Activated CD4-positive, alpha-beta T cell treated with anti-CD3 and anti-CD28 coated beads, Interleukin-10, Interleukin-2, amounts not matched to agents 100 ng/mL and 50 ng/mL, durations not matched to agents 16 hours and 8 hours (primary cell): ENCODE measurements at regions not wholly inside any gene's neighbourhood (a gene's known extent, or its start where the extent isn't known, plus 50 kb on each side); places are given as distances from the start of the nearest gene placed in this dataset.

Experiments
- DNase-seq: peaks from one replicate; pipeline ENCODE4 v3.0.0-alpha.2; 2020

GRCh38 chr17:53891726-53892125 lies 69.0 kb downstream of the KIF2B start:
- DNase-seq: no peak

- no peak for DNase-seq
Measured at GRCh38 chr17:53892222-53892621, 69.5 kb downstream of the KIF2B start.

DNA sequence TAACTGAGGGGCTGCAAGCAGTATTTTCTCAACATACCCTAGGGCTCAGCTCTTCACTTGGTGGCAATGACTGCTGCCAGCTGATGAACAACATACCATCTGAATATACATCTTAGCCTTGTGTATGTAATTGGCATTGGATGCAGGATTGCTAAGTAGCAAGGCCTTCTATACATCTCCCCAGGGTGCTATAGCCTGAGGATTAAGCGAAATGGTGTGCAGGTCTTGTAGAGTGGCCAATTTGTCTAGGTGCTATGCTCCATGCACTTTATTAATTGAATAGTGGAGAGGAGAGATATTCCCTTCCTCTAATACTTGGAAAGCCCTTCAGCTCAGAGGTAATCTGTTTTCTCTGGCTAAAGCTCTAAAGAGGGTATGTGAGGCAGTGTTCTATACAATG lies 71.9 kb downstream of the KIF2B start:
- DNase-seq: no peak

DNA sequence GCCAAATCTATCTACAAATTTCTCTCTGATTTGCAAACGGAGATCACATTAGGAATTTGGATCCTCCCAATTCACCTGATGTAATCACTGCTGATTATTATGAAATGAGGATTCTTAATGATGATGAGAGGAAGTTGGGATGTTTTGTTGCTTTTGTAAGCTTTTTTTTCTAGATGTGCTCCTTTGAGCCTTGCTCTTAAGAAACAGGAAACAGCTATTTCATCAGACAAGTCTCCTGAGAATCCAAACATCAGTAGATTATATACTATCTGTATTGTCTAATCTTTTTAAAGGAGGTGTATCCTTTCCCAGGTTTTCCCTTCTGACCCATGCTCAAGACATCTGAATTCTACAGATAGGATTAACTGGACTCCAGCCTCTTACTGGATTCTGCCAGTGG lies 73.3 kb downstream of the KIF2B start:
- DNase-seq: no peak

DNA sequence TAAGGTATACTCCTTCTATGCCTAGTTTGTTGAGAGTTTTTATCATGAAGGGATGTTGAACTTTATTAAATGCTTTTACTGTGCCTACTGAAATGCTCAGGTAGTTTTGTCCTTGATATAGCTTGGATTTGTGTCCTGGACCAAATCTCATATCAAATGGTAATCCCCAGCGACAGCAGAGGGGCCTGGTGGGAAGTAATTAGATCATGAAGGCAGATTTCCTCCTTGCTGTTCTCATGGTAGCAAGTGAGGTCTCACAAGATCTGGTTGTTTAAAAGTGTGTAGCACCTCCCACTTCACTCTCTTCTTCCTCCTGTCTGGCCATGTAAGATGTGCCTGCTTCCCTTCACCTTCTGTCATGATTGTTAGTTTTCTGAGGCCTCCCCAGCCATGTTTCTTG lies 78.2 kb downstream of the KIF2B start:
- DNase-seq: no peak

DNA sequence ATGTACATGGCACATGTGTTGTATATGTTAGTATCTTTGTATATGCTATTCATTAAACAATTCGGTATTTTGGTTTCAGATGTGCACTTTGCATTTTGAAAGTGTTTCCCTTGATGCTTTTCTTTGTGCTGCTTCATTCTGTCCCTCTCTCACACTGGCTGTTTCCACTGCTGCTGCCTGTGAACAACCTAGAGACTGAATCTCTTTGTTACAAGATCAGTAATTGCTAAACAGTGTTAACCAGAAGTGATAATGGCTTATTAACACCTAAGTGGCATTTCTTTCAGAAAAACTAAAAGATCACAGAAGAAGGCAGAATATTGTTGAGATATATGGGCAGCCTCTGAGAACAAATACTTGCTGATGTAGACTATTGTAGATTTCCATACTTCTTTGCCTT lies 84.7 kb downstream of the KIF2B start:
- DNase-seq: no peak

DNA sequence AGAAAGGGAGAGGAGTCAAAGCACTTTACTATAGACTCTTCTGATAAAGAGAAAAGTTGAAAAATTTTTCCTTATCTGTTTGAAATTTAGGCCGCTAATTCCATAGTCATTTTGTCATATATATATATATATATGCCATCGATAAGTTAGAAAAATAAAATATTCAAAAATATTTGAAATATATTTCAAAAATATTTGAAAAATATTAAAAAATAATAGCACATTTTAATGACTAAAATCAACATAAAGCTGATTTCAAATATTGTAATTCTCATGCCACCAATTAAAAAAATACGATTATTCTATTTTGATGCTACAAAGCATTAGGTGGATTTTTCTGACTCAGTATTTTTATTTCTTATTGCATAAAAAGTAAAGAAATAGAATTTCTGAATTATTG lies 87.1 kb downstream of the KIF2B start:
- no peak for DNase-seq

- DNase-seq: no peak
Measured at GRCh38 chr17:53912117-53912516, 89.4 kb downstream of the KIF2B start.

DNA sequence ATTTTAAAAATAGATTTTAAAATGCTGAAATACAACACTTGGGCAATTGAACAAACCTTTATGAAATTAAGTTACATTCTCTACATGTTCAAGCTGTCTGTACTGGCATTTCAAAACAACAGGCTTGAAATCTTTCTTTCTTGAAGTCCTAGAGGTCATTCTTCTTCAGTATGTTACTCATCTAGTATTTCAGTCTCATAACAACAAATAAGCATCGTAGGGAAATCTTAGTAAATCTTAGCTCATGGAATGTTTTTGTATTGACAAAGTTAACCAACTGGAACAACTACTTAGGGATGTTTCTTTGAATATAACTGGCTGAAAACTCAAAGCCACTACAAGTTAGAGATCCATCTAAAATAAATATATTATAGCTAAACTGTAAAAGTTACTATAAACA lies 96.6 kb downstream of the KIF2B start:
- DNase-seq: no peak

DNA sequence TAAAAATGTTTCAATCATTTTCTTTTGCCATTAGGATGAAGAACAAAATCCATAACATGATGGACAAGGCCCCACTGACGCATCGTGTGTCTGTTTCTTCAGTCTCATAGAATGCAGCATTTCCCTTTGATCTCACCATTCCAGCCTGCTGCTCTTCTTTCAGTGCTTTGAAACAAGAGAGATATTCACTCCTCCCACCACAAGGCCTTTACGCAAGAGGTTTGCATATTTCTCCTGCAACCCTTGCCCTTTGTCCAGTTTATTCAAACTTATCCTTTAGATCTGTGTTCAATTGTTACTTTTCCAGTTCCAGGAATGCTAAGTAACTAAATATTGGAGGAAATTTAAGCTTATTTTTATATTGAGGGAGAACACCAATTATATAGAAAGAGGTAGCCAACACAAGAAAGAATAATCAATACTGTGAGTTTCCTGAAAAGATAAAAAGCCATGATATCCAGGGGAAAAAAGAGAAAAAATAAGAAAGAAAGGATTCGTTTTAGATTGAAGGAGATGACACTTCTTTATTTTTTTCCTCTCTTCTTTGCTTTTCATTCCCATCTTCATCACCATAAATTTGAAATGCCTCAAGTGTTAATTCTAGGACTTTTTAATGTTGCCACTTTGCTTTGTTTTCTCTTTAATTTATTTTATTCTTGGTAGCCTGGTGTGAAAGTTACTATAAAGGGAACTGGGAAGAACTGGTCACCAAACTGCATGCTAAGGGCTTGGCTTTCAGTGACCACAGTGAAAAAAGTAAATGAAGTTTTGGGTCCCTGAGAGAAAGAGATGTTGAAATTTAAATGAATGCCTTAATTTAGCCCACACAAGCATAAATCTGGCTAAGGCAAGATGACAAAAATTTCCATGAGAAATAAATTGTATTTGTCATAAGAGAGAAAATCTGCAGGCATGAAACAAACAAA lies 102.1 kb downstream of the KIF2B start:
- no peak for DNase-seq

DNA sequence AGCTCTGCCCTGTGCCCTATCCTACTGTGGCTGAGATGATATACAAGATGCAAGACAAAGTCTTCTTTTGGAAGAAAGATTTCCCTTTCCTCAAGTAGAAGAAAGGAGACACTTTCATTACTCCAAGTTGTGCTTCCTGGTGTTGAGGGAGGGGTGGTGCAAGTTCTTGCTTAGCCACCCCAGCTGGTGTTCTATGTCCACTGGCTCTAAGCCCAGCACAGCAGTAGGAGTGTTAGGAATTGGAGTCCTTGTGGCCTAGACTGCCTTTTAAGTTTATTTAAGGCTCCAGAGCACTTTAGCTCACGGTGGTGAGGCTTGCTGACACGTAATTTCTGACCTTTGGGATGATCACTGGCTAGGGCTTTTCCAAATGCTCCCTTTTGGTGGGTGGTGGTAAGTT lies 109.7 kb downstream of the KIF2B start:
- DNase-seq: no peak

DNA sequence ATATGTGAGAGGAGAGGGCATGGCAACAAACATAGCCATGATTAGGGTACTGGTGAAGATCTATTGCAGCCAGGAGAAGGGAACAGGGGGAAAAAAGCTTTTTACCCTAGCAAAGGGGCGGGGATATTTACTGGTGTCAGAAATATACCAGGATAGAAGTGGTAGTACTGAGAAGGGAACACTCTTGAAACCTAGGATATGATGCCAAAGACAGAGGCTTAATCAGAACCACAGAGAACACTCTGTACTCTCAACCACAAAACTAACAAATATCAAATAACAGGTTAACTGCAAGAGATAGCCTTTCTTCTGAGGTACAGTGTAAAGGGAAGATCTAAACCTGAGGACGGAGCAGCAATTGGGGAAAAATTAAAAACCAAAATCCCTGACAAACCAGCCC lies 112.2 kb downstream of the KIF2B start:
- DNase-seq: no peak

- no peak for DNase-seq
Measured at GRCh38 chr17:53941231-53941630, 118.5 kb downstream of the KIF2B start.

GRCh38 chr17:53942436-53942835 lies 119.7 kb downstream of the KIF2B start:
- DNase-seq: no peak

GRCh38 chr17:53942898-53943297 lies 120.2 kb downstream of the KIF2B start:
- no peak for DNase-seq

DNA sequence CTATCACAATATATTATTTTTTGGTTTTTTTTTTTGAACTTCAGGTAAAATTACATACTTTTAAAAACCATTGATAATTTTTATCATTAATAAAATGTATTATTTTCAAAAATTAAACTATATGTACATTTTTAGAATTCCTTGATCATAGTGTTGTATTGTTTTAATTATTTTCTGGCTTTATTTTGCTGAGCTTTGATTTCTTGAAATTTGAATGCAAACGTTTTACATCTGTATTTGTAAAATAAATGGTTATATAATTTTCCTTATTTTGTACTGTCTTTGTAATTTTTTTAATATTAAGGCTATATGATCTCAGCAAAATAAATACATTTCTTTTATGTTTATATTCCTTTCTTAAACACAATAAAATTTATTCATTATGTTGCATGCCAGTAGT lies 125.6 kb downstream of the KIF2B start:
- DNase-seq: no peak

- DNase-seq: no peak
Measured at GRCh38 chr17:53949473-53950090, 126.9 kb downstream of the KIF2B start.

GRCh38 chr17:53950207-53950857 lies 127.6 kb downstream of the KIF2B start:
- DNase-seq: no peak

- no peak for DNase-seq
Measured at GRCh38 chr17:53950858-53951250, 128.1 kb downstream of the KIF2B start.

- DNase-seq: no peak
Measured at GRCh38 chr17:53971361-53971760, 148.6 kb downstream of the KIF2B start.

GRCh38 chr17:53979991-53980390 lies 157.3 kb downstream of the KIF2B start:
- no peak for DNase-seq

DNA sequence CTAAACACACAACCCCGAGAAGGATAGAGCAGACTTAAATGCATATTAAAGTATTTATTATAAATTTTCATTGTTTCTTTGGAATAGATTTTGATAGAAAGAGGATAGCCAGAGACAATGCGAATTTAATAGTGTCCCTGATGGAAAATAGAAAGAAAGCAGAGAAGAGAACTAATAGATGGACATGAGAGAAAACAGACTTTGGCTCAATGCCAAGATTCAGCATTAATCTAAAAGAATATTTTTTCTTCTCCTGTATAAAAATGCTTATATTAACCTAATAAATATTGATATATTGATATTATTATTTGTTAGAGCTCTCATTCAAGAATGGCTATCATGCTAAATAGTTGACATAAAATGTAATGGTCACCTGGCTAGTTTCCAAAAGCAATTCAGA lies 173.4 kb downstream of the KIF2B start:
- no peak for DNase-seq

- no peak for DNase-seq
Measured at GRCh38 chr17:53996890-53997289, 174.2 kb downstream of the KIF2B start.

DNA sequence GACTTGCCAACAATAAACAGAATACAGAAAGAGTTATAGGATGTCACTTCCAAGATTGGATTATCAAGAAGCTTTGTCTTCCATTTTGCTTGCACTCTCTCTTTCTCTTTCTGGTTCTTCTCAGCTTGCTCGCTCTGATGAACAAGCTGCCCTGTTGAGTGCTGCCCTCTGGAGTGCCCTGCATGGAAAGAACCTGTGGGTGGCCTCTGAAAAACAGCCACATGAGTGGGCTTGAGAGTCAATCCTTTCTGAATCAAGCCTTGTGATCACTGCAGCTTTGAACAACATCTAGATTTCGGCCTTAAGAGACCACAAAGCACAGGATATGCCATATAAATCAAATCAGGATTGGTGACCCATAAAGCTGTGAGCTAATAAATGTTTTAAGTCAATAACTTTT lies 185.1 kb downstream of the KIF2B start:
- no peak for DNase-seq
